Astrocyte (in vitro differentiated cells and primary cell): ENCODE measurements at regions not wholly inside any gene's neighbourhood (a gene's known extent, or its start where the extent isn't known, plus 50 kb on each side); places are given as distances from the start of the nearest gene placed in this dataset.

ENCODE experiments used
- DNase-seq: peaks from one replicate; pipeline ENCODE4 v3.0.0-alpha.2; 2010; ENCODE audit warnings: low read depth
- FAIRE-seq: peaks from 2 replicates; lab custom pipeline; 2011; peaks lifted over from hg19 to GRCh38; lab: Jason Lieb, UNC
- H2AFZ ChIP-seq: 2 replicates; pipeline ENCODE4 v1.6.0; 2012; ENCODE audit warnings: low read depth, low read length, inconsistent platforms
- H3K27ac ChIP-seq: 2 replicates; pipeline ENCODE4 v1.5.1; 2011; ENCODE audit warnings: low read depth, low read length, inconsistent platforms
- H3K27me3 ChIP-seq: 2 replicates; pipeline ENCODE4 v1.6.0; 2011; ENCODE audit warnings: low read length, inconsistent platforms; ENCODE audit not compliant: insufficient read depth
- H3K36me3 ChIP-seq: 2 replicates; pipeline ENCODE4 v1.5.1; 2011; ENCODE audit warnings: low read length, inconsistent platforms; ENCODE audit not compliant: insufficient read depth
- H3K4me1 ChIP-seq: 2 replicates; pipeline ENCODE4 v1.5.1; 2011; ENCODE audit warnings: low read length, inconsistent platforms; ENCODE audit not compliant: insufficient read depth
- H3K4me2 ChIP-seq: 2 replicates; pipeline ENCODE4 v1.6.0; 2012; ENCODE audit warnings: low read length, inconsistent platforms
- H3K4me3 ChIP-seq: 2 replicates; pipeline ENCODE4 v1.5.1; 2011; ENCODE audit warnings: low read depth, mild to moderate bottlenecking, low read length, inconsistent platforms; ENCODE audit not compliant: insufficient read depth
- H3K79me2 ChIP-seq: 2 replicates; pipeline ENCODE4 v1.6.0; 2012; ENCODE audit warnings: mild to moderate bottlenecking, low read length, inconsistent platforms; ENCODE audit not compliant: insufficient read depth
- H3K9ac ChIP-seq: 2 replicates; pipeline ENCODE4 v1.6.0; 2012; ENCODE audit warnings: mild to moderate bottlenecking, low read length, inconsistent platforms
- H3K9me3 ChIP-seq: 2 replicates; pipeline ENCODE4 v1.5.1; 2012; ENCODE audit warnings: low read depth, mild to moderate bottlenecking, low read length, inconsistent platforms; ENCODE audit not compliant: insufficient read depth
- H4K20me1 ChIP-seq: 2 replicates; pipeline ENCODE4 v1.6.0; 2012; ENCODE audit warnings: low read length, inconsistent platforms; ENCODE audit not compliant: insufficient read depth
- H3K27ac Mint-ChIP-seq: one replicate; pipeline ENCODE4 v1.8.0; 2021; ENCODE audit warnings: mild to moderate bottlenecking, mixed read lengths; ENCODE audit not compliant: unreplicated experiment
- H3K27me3 Mint-ChIP-seq: one replicate; pipeline ENCODE4 v1.8.0; 2021; ENCODE audit warnings: low read depth, mixed read lengths; ENCODE audit not compliant: unreplicated experiment
- H3K36me3 Mint-ChIP-seq: one replicate; pipeline ENCODE4 v1.8.0; 2021; ENCODE audit warnings: low read depth, mixed read lengths; ENCODE audit not compliant: unreplicated experiment
- H3K4me1 Mint-ChIP-seq: one replicate; pipeline ENCODE4 v1.8.0; 2021; ENCODE audit warnings: low read depth, mixed read lengths; ENCODE audit not compliant: unreplicated experiment
- H3K4me3 Mint-ChIP-seq: one replicate; pipeline ENCODE4 v1.8.0; 2021; ENCODE audit warnings: mild to moderate bottlenecking, moderate library complexity, mixed read lengths; ENCODE audit not compliant: unreplicated experiment
- H3K9me3 Mint-ChIP-seq: one replicate; pipeline ENCODE4 v1.8.0; 2021; ENCODE audit warnings: mild to moderate bottlenecking, mixed read lengths; ENCODE audit not compliant: unreplicated experiment
- EZH2 ChIP-seq: IDR thresholded peaks from 2 replicates; pipeline ENCODE4 v1.6.1; 2012; ENCODE audit warnings: mild to moderate bottlenecking, low read length, inconsistent platforms; ENCODE audit not compliant: insufficient read depth
- TF ChIP-seq, protein P1 (sequence below): IDR thresholded peaks from 2 replicates; pipeline ENCODE4 v1.5.1; 2011; ENCODE audit warnings: low read depth, mild to moderate bottlenecking, inconsistent platforms, low read length, moderate library complexity; ENCODE audit not compliant: insufficient read depth

DNA sequence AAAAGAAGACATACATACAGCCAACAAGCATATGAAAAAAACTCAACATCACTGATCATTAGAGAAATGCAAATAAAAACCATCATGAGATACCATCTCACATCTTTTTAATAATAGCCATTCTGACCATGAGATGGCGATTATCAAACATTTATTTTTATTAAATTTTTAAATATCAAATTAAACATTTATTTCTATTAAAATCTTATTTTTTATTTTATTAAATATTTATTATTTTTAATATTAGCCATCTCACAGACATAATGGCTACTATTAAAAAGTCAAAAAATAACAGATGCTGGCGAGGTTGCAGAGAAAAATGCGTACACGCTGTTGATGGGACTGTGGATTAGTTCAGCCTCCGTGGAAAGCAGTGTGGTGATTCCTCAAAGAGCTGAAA, 264.8 kb upstream of the TENM4 start:
- H3K36me3 Mint-ChIP-seq: peaks cover 4% of the 10 kb centered on the region
- H3K9ac ChIP-seq: no peak overlapping the region

GRCh38 chr11:79702303-79702702, 261.5 kb upstream of the TENM4 start:
- Histone ChIP-seq H3K4me3 (no peak overlapping the region), H3K9ac (no peak overlapping the region), H4K20me1 (no peaks in the 10 kb centered on the region), H3K27ac (no peak overlapping the region), H3K4me2 (no peak overlapping the region), H3K36me3 (no peaks in the 10 kb centered on the region), H3K4me1 (no peaks in the 10 kb centered on the region), H2AFZ (no peak overlapping the region), H3K27me3 (no peaks in the 10 kb centered on the region), H3K9me3 (peaks cover 10% of the 10 kb centered on the region), H3K79me2 (no peaks in the 10 kb centered on the region)
- H3K27ac Mint-ChIP-seq: no peak overlapping the region
- H3K4me1 Mint-ChIP-seq: peaks cover 15% of the 10 kb centered on the region
- DNase-seq (no peak), FAIRE-seq (no peak)
- H3K4me3 Mint-ChIP-seq: no peak overlapping the region
- peaks cover 12% of the 10 kb centered on the region for H3K9me3 Mint-ChIP-seq
- TF ChIP-seq EZH2: no peak
- TF ChIP-seq, protein P1, sequence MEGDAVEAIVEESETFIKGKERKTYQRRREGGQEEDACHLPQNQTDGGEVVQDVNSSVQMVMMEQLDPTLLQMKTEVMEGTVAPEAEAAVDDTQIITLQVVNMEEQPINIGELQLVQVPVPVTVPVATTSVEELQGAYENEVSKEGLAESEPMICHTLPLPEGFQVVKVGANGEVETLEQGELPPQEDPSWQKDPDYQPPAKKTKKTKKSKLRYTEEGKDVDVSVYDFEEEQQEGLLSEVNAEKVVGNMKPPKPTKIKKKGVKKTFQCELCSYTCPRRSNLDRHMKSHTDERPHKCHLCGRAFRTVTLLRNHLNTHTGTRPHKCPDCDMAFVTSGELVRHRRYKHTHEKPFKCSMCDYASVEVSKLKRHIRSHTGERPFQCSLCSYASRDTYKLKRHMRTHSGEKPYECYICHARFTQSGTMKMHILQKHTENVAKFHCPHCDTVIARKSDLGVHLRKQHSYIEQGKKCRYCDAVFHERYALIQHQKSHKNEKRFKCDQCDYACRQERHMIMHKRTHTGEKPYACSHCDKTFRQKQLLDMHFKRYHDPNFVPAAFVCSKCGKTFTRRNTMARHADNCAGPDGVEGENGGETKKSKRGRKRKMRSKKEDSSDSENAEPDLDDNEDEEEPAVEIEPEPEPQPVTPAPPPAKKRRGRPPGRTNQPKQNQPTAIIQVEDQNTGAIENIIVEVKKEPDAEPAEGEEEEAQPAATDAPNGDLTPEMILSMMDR: no peak
- H3K36me3 Mint-ChIP-seq: peaks cover 4% of the 10 kb centered on the region
- H3K27me3 Mint-ChIP-seq: no peaks in the 10 kb centered on the region

More for the DNA sequence above, 264.8 kb upstream of the TENM4 start:
- H3K27me3 ChIP-seq: no peaks in the 10 kb centered on the region
- no peaks in the 10 kb centered on the region for H3K4me1 ChIP-seq
- no peak overlapping the region for H3K4me3 ChIP-seq
- Mint-ChIP-seq H3K27ac (no peak overlapping the region), H3K9me3 (peaks cover 10% of the 10 kb centered on the region), H3K27me3 (no peaks in the 10 kb centered on the region), H3K4me3 (no peak overlapping the region), H3K4me1 (no peaks in the 10 kb centered on the region)
- DNase-seq (no peak), FAIRE-seq (no peak)
- H2AFZ ChIP-seq: no peak overlapping the region
- TF ChIP-seq EZH2: no peak
- TF ChIP-seq, protein P1: no peak
- H3K4me2 ChIP-seq: no peak overlapping the region
- no peaks in the 10 kb centered on the region for H3K79me2 ChIP-seq
- H3K9me3 ChIP-seq: peaks cover 6% of the 10 kb centered on the region
- no peaks in the 10 kb centered on the region for H4K20me1 ChIP-seq
- H3K36me3 ChIP-seq: no peaks in the 10 kb centered on the region
- H3K27ac ChIP-seq: no peak overlapping the region

DNA sequence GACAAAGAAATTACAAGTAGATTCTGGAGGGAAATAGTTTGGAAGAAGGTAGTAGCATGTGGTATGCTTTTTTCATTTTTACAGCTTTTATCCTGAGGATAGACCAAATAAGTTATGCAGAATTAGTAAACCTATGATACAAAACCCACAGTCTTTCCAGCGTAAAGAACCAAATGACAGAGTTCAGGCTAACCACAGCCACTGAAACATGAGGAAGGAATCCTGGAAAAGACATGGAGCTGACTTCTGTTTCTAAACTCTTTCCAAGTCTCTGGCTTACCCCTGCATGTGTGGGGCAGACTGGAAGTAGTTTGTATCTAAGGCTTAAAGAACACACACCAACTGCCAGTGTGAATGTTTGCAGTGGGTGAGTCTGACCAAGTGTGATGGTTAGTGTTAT, 258.4 kb upstream of the TENM4 start:
- Histone ChIP-seq H3K4me2 (no peak overlapping the region), H3K79me2 (no peaks in the 10 kb centered on the region), H3K27ac (no peak overlapping the region), H3K9ac (no peak overlapping the region), H3K4me1 (no peaks in the 10 kb centered on the region), H3K27me3 (no peaks in the 10 kb centered on the region), H4K20me1 (no peaks in the 10 kb centered on the region), H3K36me3 (no peaks in the 10 kb centered on the region), H3K9me3 (peaks cover 10% of the 10 kb centered on the region), H2AFZ (no peak overlapping the region), H3K4me3 (no peak overlapping the region)
- TF ChIP-seq, protein P1: no peak
- TF ChIP-seq EZH2: no peak
- peaks cover 22% of the 10 kb centered on the region for H3K4me1 Mint-ChIP-seq
- no peak for FAIRE-seq
- peaks cover 4% of the 10 kb centered on the region for H3K36me3 Mint-ChIP-seq
- peaks cover 12% of the 10 kb centered on the region for H3K9me3 Mint-ChIP-seq
- DNase-seq: peak; percentile 4
- no peak overlapping the region for H3K4me3 Mint-ChIP-seq
- H3K27ac Mint-ChIP-seq: no peak overlapping the region
- H3K27me3 Mint-ChIP-seq: no peaks in the 10 kb centered on the region
